Esophagus mucosa (tissue), 1 donor: ENCODE measurements at regions not wholly inside any gene's neighbourhood (a gene's known extent, or its start where the extent isn't known, plus 50 kb on each side); places are given as distances from the start of the nearest gene placed in this dataset.

ENCODE experiments used
- ATAC-seq: fragments of 200-7000 bp; cut with Tn5 transposase; one replicate; pipeline ENCODE4 v1.9.1; 2020
- donor health status: DM: yes; HTN: yes; CAD: no.

GRCh38 chr2:129055824-129056223 lies 737.2 kb upstream of the HS6ST1 start:
- ATAC-seq, result peak; percentile 22

GRCh38 chr2:129056309-129056958 lies 737.8 kb upstream of the HS6ST1 start:
- ATAC-seq, result peak; percentile 95

- ATAC-seq, result peak; percentile 7
These were observed 738.3 kb upstream of the HS6ST1 start for GRCh38 chr2:129056959-129057317.

- no peak for ATAC-seq
These were observed 740.3 kb upstream of the HS6ST1 start for GRCh38 chr2:129058981-129059380.

GRCh38 chr2:129059476-129059875 lies 740.8 kb upstream of the HS6ST1 start:
- no peak for ATAC-seq

- peak; percentile 83 for ATAC-seq
These were observed 742.6 kb upstream of the HS6ST1 start for GRCh38 chr2:129061069-129061768.

GRCh38 chr2:129061769-129062121 lies 743.1 kb upstream of the HS6ST1 start:
- ATAC-seq, result no peak

- no peak for ATAC-seq
These were observed 743.7 kb upstream of the HS6ST1 start for GRCh38 chr2:129062146-129062912.

- no peak for ATAC-seq
These were observed 748.4 kb upstream of the HS6ST1 start for GRCh38 chr2:129067070-129067469.

GRCh38 chr2:129067953-129068352 lies 749.3 kb upstream of the HS6ST1 start:
- ATAC-seq, result no peak

- ATAC-seq, result no peak
These were observed 749.9 kb upstream of the HS6ST1 start for GRCh38 chr2:129068543-129068942.

GRCh38 chr2:129069875-129070594 lies 751.4 kb upstream of the HS6ST1 start:
- ATAC-seq, result peak; percentile 20

- no peak for ATAC-seq
These were observed 752.0 kb upstream of the HS6ST1 start for GRCh38 chr2:129070663-129071062.

GRCh38 chr2:129071531-129071930 lies 752.9 kb upstream of the HS6ST1 start:
- no peak for ATAC-seq

- no peak for ATAC-seq
These were observed 755.7 kb upstream of the HS6ST1 start for GRCh38 chr2:129074298-129074920.

GRCh38 chr2:129078548-129078947 lies 759.9 kb upstream of the HS6ST1 start:
- ATAC-seq, result peak; percentile 88

- no peak for ATAC-seq
These were observed 762.2 kb upstream of the HS6ST1 start for GRCh38 chr2:129080715-129081476.

GRCh38 chr2:129085386-129085785 lies 766.7 kb upstream of the HS6ST1 start:
- ATAC-seq, result no peak

- ATAC-seq, result peak; percentile 83
These were observed 768.6 kb upstream of the HS6ST1 start for GRCh38 chr2:129087133-129087813.

- no peak for ATAC-seq
These were observed 773.0 kb upstream of the HS6ST1 start for GRCh38 chr2:129091620-129092019.

GRCh38 chr2:129092956-129093355 lies 774.3 kb upstream of the HS6ST1 start:
- ATAC-seq, result no peak
